MM.1S (cell line): ENCODE measurements at regions not wholly inside any gene's neighbourhood (a gene's known extent, or its start where the extent isn't known, plus 50 kb on each side); places are given as distances from the start of the nearest gene placed in this dataset.

Source experiments
- DNase-seq: peaks from one replicate; pipeline ENCODE4 v3.0.0-alpha.2; 2015
- H2AFZ ChIP-seq: fragments of 300-600 bp; sonication (generic); 2 replicates; pipeline ENCODE4 v1.6.0; 2016; ENCODE audit warnings: antibody characterized with exemption, low read length
- H3F3A ChIP-seq: fragments of 300-600 bp; sonication (generic); 2 replicates; pipeline ENCODE4 v1.6.1; 2016; ENCODE audit warnings: mild to moderate bottlenecking, antibody characterized with exemption, low read length, moderate library complexity, mixed read lengths; ENCODE audit not compliant: insufficient read depth
- H3K27ac ChIP-seq: fragments of 300-600 bp; sonication (generic); 2 replicates; pipeline ENCODE4 v1.5.1; 2016; ENCODE audit warnings: mild to moderate bottlenecking, low read length
- H3K27me3 ChIP-seq: fragments of 300-600 bp; sonication (generic); replicated peaks from 2 replicates; pipeline ENCODE4 v1.6.0; 2016; ENCODE audit warnings: low read length; ENCODE audit not compliant: insufficient read depth
- H3K36me3 ChIP-seq: fragments of 300-600 bp; sonication (generic); replicated peaks from 2 replicates; pipeline ENCODE4 v1.6.1; 2016; ENCODE audit warnings: mild to moderate bottlenecking, low read length, mixed read lengths; ENCODE audit not compliant: insufficient read depth
- H3K4me1 ChIP-seq: fragments of 300-600 bp; sonication (generic); 2 replicates; pipeline ENCODE4 v1.6.1; 2016; ENCODE audit warnings: low read length, mixed read lengths
- H3K4me2 ChIP-seq: fragments of 300-600 bp; sonication (generic); 2 replicates; pipeline ENCODE4 v1.6.0; 2016; ENCODE audit warnings: low read depth, low read length
- H3K4me3 ChIP-seq: fragments of 300-600 bp; sonication (generic); 2 replicates; pipeline ENCODE4 v1.5.1; 2016; ENCODE audit warnings: low read length, mixed read lengths
- H3K79me2 ChIP-seq: fragments of 300-600 bp; sonication (generic); 2 replicates; pipeline ENCODE4 v1.6.1; 2016; ENCODE audit warnings: mixed run types, low read length, mixed read lengths
- H3K9ac ChIP-seq: fragments of 300-600 bp; sonication (generic); 2 replicates; pipeline ENCODE4 v1.6.1; 2016; ENCODE audit warnings: low read length, mixed read lengths
- H3K9me2 ChIP-seq: fragments of 300-600 bp; sonication (generic); replicated peaks from 2 replicates; pipeline ENCODE4 v1.6.1; 2016; ENCODE audit warnings: mild to moderate bottlenecking, low read length, mixed read lengths; ENCODE audit not compliant: insufficient read depth
- H3K9me3 ChIP-seq: fragments of 300-600 bp; sonication (generic); replicated peaks from 2 replicates; pipeline ENCODE4 v1.6.1; 2016; ENCODE audit warnings: mild to moderate bottlenecking, low read length, mixed read lengths; ENCODE audit not compliant: insufficient read depth
- H4K20me1 ChIP-seq: fragments of 300-600 bp; sonication (generic); 2 replicates; pipeline ENCODE4 v1.6.1; 2016; ENCODE audit warnings: mild to moderate bottlenecking, low read length, moderate library complexity, mixed read lengths; ENCODE audit not compliant: insufficient read depth
- CTCF ChIP-seq: fragments of 300-600 bp; sonication (generic); IDR thresholded peaks from 2 replicates; pipeline ENCODE4 v1.5.1; 2016; ENCODE audit warnings: antibody characterized with exemption, low read length, mixed read lengths
- EZH2 ChIP-seq: fragments of 300-600 bp; sonication (generic); optimal IDR thresholded peaks from 2 replicates; pipeline ENCODE3; 2017; ENCODE audit warnings: low read depth, mild to moderate bottlenecking, antibody characterized with exemption, low read length, mixed read lengths
- EZH2phosphoT487 ChIP-seq: fragments of 300-600 bp; sonication (generic); IDR thresholded peaks from 2 replicates; pipeline ENCODE4 v1.6.1; 2018; ENCODE audit warnings: antibody characterized with exemption, low read length

GRCh38 chr13:50219743-50220142 lies 204.5 kb downstream of the KCNRG start:
- no peaks in the 10 kb centered on the region for H3K79me2 ChIP-seq
- H3K9me3 ChIP-seq, result no peaks in the 10 kb centered on the region
- H3K4me1 ChIP-seq, result peaks cover 9% of the 10 kb centered on the region; the same call in 1 of the 2 replicates
- no peak for TF ChIP-seq EZH2phosphoT487
- TF ChIP-seq EZH2, result no peak
- no peak for TF ChIP-seq CTCF
- no peak overlapping the region for H3K4me2 ChIP-seq
- no peaks in the 10 kb centered on the region; the same call in 1 of the 2 replicates for H3K27me3 ChIP-seq
- no peak overlapping the region for H2AFZ ChIP-seq
- H3K4me3 ChIP-seq, result no peak overlapping the region
- no peaks in the 10 kb centered on the region for H4K20me1 ChIP-seq
- DNase-seq, result no peak
- H3F3A ChIP-seq, result peaks cover 8% of the 10 kb centered on the region; the same call in 1 of the 2 replicates
- no peaks in the 10 kb centered on the region for H3K36me3 ChIP-seq
- H3K27ac ChIP-seq, result no peak overlapping the region
- H3K9ac ChIP-seq, result no peak overlapping the region
- no peaks in the 10 kb centered on the region for H3K9me2 ChIP-seq

- Histone ChIP-seq H3K79me2 (no peaks in the 10 kb centered on the region), H3K4me3 (no peak overlapping the region), H4K20me1 (no peaks in the 10 kb centered on the region), H3K9me2 (no peaks in the 10 kb centered on the region), H3K4me1 (peaks cover 9% of the 10 kb centered on the region; the same call in 1 of the 2 replicates), H3F3A (peaks cover 8% of the 10 kb centered on the region; the same call in 1 of the 2 replicates), H3K27me3 (no peaks in the 10 kb centered on the region; the same call in 1 of the 2 replicates), H3K9me3 (no peaks in the 10 kb centered on the region), H3K4me2 (no peak overlapping the region), H3K27ac (no peak overlapping the region), H2AFZ (no peak overlapping the region), H3K36me3 (no peaks in the 10 kb centered on the region), H3K9ac (no peak overlapping the region)
- TF ChIP-seq CTCF (no peak), EZH2phosphoT487 (no peak), EZH2 (no peak)
- no peak for DNase-seq
These were observed 205.7 kb downstream of the KCNRG start for GRCh38 chr13:50220938-50221337.

- no peaks in the 10 kb centered on the region; the same call in 1 of the 2 replicates for H3K27me3 ChIP-seq
- TF ChIP-seq EZH2 (no peak), CTCF (no peak), EZH2phosphoT487 (no peak)
- H3K79me2 ChIP-seq, result no peaks in the 10 kb centered on the region
- H3K9me3 ChIP-seq, result no peaks in the 10 kb centered on the region
- peak; percentile 80 for DNase-seq
- H3K4me1 ChIP-seq, result peaks cover 9% of the 10 kb centered on the region; the same call in 1 of the 2 replicates
- no peaks in the 10 kb centered on the region for H3K9me2 ChIP-seq
- peaks cover 8% of the 10 kb centered on the region; the same call in 1 of the 2 replicates for H3F3A ChIP-seq
- no peak overlapping the region for H3K9ac ChIP-seq
- H3K4me2 ChIP-seq, result peak overlapping the region; percentile 43
- H2AFZ ChIP-seq, result no peak overlapping the region
- H4K20me1 ChIP-seq, result no peaks in the 10 kb centered on the region
- H3K36me3 ChIP-seq, result no peaks in the 10 kb centered on the region
- H3K27ac ChIP-seq, result peak overlapping the region; percentile 20; the same call in 1 of the 2 replicates
- no peak overlapping the region for H3K4me3 ChIP-seq
These were observed 207.5 kb downstream of the KCNRG start for GRCh38 chr13:50222569-50223332.
